ENCODE measurements at regions not wholly inside any gene's neighbourhood (a gene's known extent, or its start where the extent isn't known, plus 50 kb on each side); places are given as distances from the start of the nearest gene placed in this dataset.
A peak's percentile ranks its signal among the peaks of the same experiment; 100 is the strongest.

DNA sequence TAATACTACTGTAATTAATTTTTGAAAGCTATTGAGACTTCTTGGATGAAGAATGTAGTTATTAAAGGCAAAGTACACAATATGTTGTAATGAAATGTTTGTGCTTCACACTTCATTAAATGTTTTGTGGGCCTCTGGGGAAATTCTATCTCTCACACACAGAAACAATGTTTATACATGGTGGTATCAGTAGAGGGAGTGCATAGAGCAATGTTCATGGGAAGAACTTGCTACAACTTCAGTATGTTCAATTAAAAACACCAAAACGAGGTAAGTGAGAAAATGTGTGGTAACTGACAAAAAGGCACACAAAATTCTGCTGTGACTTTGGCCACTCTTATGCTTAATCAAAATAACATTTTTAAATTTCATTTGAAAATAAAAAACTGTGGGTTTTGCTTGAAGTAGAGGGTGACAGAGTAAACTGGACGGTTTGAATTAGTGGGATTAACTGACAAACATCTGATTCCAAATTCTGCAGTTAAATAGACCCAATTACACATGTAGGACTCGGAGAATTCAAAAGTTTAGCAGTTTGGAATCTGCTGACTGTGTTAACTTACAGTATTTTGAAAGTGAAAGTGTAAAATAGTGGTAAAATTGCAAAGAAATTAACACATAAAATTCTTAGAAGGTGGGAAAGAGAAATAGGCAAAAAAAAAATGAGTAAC is 111.4 kb upstream of the TTC29 start:
- H3K9ac ChIP-seq (ENCODE audit: low read length) = no peak overlapping the region
- H3K27ac ChIP-seq (ENCODE audit: low read length) = no peak overlapping the region
- H3K27me3 ChIP-seq (ENCODE audit: control insufficient read depth, insufficient read depth, low read length) = no peaks in the 10 kb centered on the region
- no peaks in the 10 kb centered on the region for H3K9me3 ChIP-seq (ENCODE audit: control insufficient read depth, low read depth, low read length)
- H3K4me1 ChIP-seq (ENCODE audit: control insufficient read depth, low read depth, low read length) = peaks cover 10% of the 10 kb centered on the region
- H3K36me3 ChIP-seq (ENCODE audit: control insufficient read depth, low read depth, low read length) = no peaks in the 10 kb centered on the region
- H3K4me3 ChIP-seq (ENCODE audit: low read length) = peak overlapping the region; percentile 28

DNA sequence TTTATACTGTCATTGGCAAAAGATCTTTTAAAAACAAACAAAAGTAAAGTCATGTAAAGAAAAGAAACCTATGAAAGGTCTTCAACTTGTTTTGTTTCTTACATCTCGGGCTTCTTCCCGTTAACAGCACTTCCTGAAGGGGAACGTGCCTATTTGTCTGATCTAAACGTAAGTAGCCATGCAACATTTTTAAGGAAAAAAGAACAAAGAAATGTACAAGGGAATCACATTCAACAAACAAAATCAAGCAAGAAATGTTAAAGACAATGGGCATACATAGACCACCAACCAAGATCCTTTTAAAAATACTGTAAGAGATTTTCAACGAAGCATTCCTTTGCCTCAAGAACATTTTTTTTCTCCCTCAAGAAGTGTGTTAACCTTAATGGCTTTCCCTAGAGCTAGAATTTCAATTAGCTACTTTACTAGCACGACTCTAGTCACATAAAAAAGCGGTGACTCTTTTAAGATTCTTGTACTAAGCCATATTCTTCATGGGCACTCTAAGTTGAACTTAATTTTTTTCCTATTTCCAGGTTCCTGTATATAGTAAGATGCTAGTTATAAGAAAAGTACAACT is 112.0 kb upstream of the TTC29 start:
- Histone ChIP-seq H3K27me3 (ENCODE audit: control insufficient read depth, insufficient read depth, low read length) (no peaks in the 10 kb centered on the region), H3K4me1 (ENCODE audit: control insufficient read depth, low read depth, low read length) (peaks cover 10% of the 10 kb centered on the region), H3K9me3 (ENCODE audit: control insufficient read depth, low read depth, low read length) (no peaks in the 10 kb centered on the region), H3K27ac (ENCODE audit: low read length) (no peak overlapping the region), H3K36me3 (ENCODE audit: control insufficient read depth, low read depth, low read length) (no peaks in the 10 kb centered on the region), H3K9ac (ENCODE audit: low read length) (no peak overlapping the region), H3K4me3 (ENCODE audit: low read length) (peak overlapping the region; percentile 28)

DNA sequence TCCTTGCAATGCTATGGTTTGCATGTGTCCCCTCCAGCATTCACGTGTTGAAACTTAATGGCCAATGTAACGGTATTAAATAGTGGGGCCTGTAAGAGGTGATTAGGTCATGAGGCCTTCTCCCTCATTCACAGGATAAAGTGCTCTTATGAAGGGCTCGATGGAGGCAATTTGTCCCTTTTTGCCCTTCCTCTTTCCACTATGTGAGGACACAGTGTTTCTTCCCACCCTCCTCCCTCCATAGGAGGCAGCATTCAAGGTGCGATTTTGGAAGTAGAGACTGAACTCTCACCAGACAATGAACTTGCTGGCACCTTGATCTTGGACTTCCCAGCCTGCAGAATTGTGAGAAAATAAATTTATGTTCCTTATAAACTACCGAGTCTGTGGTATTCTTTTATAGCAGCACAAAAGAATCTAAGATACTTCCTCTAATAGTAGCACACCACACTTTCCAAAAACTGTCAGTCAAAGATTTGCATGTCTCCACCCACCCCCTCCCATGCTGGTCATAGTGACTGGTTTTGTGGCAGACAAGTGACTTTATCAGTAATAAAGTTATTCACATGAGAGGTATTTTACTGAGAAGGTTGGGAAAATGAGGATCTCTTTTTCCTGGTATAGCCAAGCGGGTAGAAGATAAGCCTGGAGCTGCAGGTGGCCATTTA is 113.5 kb upstream of the TTC29 start:
- Histone ChIP-seq H3K27me3 (ENCODE audit: control insufficient read depth, insufficient read depth, low read length) (no peaks in the 10 kb centered on the region), H3K4me3 (ENCODE audit: low read length) (no peak overlapping the region), H3K9me3 (ENCODE audit: control insufficient read depth, low read depth, low read length) (no peaks in the 10 kb centered on the region), H3K4me1 (ENCODE audit: control insufficient read depth, low read depth, low read length) (peaks cover 10% of the 10 kb centered on the region), H3K9ac (ENCODE audit: low read length) (no peak overlapping the region), H3K36me3 (ENCODE audit: control insufficient read depth, low read depth, low read length) (no peaks in the 10 kb centered on the region), H3K27ac (ENCODE audit: low read length) (no peak overlapping the region)

DNA sequence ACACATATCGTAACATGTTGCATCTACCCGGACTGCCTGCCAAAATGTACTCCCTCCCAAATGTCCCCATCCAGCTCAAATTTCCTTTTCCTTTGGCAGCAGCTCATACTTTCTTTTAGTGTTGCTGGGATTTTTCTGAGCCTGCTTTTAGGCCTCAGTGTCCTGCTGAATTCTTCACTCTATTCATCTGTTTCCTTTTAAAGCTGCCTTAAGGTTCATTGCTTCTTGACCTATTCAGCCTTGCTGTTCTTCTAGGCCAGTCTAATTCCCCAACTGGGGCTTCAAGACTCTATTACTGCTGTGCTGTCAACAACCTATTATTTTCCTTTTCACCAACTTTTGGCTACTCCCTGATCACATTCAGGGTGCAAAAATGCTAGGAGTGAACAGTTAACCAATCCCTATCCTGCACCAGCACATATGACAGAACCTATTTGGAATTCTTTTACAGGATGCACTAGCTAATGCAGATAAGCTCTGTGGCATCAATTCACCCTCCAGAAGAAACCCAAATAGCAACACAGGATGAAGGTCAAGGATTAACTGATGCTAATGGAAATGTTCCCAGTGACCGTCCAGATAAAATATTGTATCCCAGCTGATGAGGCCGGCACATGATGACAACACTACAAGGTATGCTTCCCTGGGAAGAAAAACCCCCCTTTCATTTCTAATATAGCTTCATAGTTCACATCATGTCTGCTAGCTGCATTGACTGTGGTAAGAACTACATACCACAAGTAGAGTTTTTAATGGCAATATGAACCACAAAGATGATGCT is 114.7 kb upstream of the TTC29 start:
- H3K27me3 ChIP-seq (ENCODE audit: control insufficient read depth, insufficient read depth, low read length) = no peaks in the 10 kb centered on the region
- H3K4me1 ChIP-seq (ENCODE audit: control insufficient read depth, low read depth, low read length) = peaks cover 10% of the 10 kb centered on the region
- no peaks in the 10 kb centered on the region for H3K36me3 ChIP-seq (ENCODE audit: control insufficient read depth, low read depth, low read length)
- no peak overlapping the region for H3K9ac ChIP-seq (ENCODE audit: low read length)
- no peak overlapping the region for H3K27ac ChIP-seq (ENCODE audit: low read length)
- no peaks in the 10 kb centered on the region for H3K9me3 ChIP-seq (ENCODE audit: control insufficient read depth, low read depth, low read length)
- no peak overlapping the region for H3K4me3 ChIP-seq (ENCODE audit: low read length)

DNA sequence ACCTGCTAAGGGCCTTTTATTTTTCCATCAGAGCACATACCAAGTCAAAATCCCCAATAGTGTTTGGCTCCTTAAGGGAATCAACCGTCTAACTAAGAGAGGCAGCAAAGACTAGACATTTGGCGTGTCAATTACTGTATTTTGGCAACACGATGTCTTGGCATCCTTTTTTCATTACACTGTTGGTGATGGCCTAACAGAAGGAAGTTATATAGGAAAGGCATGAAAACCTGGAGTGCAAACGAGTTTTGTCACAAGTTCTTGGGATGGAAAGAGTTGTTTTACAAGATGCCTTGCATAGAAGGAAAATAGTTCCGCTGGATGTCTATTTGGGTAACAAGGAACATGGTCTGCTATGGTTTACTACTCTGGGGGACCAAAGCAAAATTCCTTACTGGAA is 119.2 kb upstream of the TTC29 start:
- H3K4me1 ChIP-seq (ENCODE audit: control insufficient read depth, low read depth, low read length) = no peaks in the 10 kb centered on the region
- no peaks in the 10 kb centered on the region for H3K9me3 ChIP-seq (ENCODE audit: control insufficient read depth, low read depth, low read length)
- H3K9ac ChIP-seq (ENCODE audit: low read length) = no peak overlapping the region
- H3K27me3 ChIP-seq (ENCODE audit: control insufficient read depth, insufficient read depth, low read length) = peaks cover 15% of the 10 kb centered on the region
- no peak overlapping the region for H3K27ac ChIP-seq (ENCODE audit: low read length)
- H3K36me3 ChIP-seq (ENCODE audit: control insufficient read depth, low read depth, low read length) = no peaks in the 10 kb centered on the region
- H3K4me3 ChIP-seq (ENCODE audit: low read length) = no peak overlapping the region

DNA sequence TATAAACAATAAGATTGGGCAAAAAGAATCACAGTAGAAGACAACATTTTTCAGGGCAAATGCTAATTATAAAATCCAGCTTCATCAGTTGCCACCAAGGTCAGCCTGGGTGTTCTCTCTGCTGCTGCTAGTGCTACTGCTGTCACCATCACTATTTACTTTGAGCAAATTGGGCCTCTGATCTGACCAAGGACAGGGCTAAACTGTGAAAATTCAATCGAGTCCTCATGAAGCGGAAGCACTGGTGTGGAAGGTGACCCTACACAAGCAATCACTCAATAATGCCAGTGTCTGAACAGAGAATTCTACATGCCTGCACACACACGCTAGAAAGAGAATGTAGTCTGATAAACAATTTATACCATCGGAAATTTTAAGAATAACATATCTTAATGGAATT is 122.9 kb upstream of the TTC29 start:
- no peaks in the 10 kb centered on the region for H3K4me1 ChIP-seq (ENCODE audit: control insufficient read depth, low read depth, low read length)
- peaks cover 4% of the 10 kb centered on the region for H3K9me3 ChIP-seq (ENCODE audit: control insufficient read depth, low read depth, low read length)
- H3K9ac ChIP-seq (ENCODE audit: low read length) = no peak overlapping the region
- no peaks in the 10 kb centered on the region for H3K36me3 ChIP-seq (ENCODE audit: control insufficient read depth, low read depth, low read length)
- no peak overlapping the region for H3K27ac ChIP-seq (ENCODE audit: low read length)
- no peak overlapping the region for H3K4me3 ChIP-seq (ENCODE audit: low read length)
- peaks cover 52% of the 10 kb centered on the region for H3K27me3 ChIP-seq (ENCODE audit: control insufficient read depth, insufficient read depth, low read length)

DNA sequence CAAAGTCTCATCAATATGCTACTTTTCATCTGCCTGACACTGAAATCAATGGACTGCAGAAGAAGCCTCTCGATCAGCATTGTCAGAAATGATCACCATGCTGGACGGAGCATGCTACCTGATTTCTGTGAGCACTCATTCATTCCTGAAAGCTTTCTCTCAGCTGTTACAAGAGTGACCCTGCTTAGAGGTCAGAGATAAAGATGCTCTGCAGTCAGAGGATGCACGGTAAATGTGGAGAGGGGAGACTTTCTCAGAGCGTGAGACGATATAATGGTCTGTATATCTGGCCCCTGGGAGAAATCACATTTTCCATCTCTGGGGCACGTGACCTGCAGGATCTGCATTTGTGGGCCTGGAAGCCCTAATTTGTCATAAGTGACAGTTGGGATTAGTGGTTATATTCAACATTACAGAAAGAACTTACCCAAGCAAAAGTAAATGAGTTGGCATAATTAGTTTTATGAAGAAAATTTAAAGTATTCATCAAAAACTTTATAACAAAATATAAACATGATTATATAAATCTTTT is 125.6 kb upstream of the TTC29 start:
- Histone ChIP-seq H3K9ac (ENCODE audit: low read length) (no peak overlapping the region), H3K4me3 (ENCODE audit: low read length) (no peak overlapping the region), H3K4me1 (ENCODE audit: control insufficient read depth, low read depth, low read length) (no peaks in the 10 kb centered on the region), H3K36me3 (ENCODE audit: control insufficient read depth, low read depth, low read length) (no peaks in the 10 kb centered on the region), H3K27ac (ENCODE audit: low read length) (no peak overlapping the region), H3K27me3 (ENCODE audit: control insufficient read depth, insufficient read depth, low read length) (peaks cover 79% of the 10 kb centered on the region), H3K9me3 (ENCODE audit: control insufficient read depth, low read depth, low read length) (peaks cover 4% of the 10 kb centered on the region)

DNA sequence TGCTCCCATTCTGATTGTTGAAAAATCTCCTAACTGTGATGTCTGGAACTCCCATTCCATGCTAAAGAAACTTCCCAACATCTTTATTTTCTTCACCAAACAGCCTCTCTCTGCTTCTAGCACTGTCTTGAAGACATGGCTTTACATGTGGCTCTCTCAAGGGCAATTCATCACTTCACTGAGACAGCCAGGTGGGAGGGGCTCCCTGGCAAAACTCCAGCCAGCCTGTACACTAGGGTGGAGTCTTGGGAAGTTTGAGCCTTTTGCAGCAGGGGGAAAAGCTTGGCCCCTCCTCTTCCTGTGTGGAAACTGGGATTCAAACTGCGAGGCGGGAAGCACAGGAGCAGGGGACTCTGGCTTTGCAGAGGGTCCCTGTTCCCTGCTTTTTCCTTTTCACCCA is 130.5 kb upstream of the TTC29 start:
- no peaks in the 10 kb centered on the region for H3K36me3 ChIP-seq (ENCODE audit: control insufficient read depth, low read depth, low read length)
- H3K4me1 ChIP-seq (ENCODE audit: control insufficient read depth, low read depth, low read length) = peaks cover 3% of the 10 kb centered on the region
- H3K9ac ChIP-seq (ENCODE audit: low read length) = no peak overlapping the region
- no peak overlapping the region for H3K4me3 ChIP-seq (ENCODE audit: low read length)
- no peak overlapping the region for H3K27ac ChIP-seq (ENCODE audit: low read length)
- peaks cover 1% of the 10 kb centered on the region for H3K9me3 ChIP-seq (ENCODE audit: control insufficient read depth, low read depth, low read length)
- peaks cover 84% of the 10 kb centered on the region for H3K27me3 ChIP-seq (ENCODE audit: control insufficient read depth, insufficient read depth, low read length)

DNA sequence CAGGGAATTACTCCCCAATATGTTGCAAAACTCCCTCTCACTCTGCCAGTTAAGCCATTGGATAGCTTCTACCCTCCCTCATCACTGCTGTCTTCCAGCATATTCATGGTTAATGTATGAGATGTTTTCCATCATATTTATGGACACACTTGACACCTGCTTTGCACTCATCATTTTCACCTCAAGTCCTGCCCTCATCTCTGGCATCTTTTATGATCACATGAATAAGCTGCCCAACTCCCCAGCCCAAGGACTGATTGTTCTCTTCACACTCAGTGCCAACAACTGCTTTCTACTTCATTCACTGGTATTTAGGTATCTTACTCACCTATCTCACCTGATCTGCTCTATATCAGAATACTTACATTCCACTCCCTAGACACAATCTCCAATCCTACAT is 131.1 kb upstream of the TTC29 start:
- Histone ChIP-seq H3K9me3 (ENCODE audit: control insufficient read depth, low read depth, low read length) (no peaks in the 10 kb centered on the region), H3K27ac (ENCODE audit: low read length) (no peak overlapping the region), H3K4me1 (ENCODE audit: control insufficient read depth, low read depth, low read length) (peaks cover 3% of the 10 kb centered on the region), H3K9ac (ENCODE audit: low read length) (no peak overlapping the region), H3K27me3 (ENCODE audit: control insufficient read depth, insufficient read depth, low read length) (peaks cover 78% of the 10 kb centered on the region), H3K36me3 (ENCODE audit: control insufficient read depth, low read depth, low read length) (no peaks in the 10 kb centered on the region), H3K4me3 (ENCODE audit: low read length) (no peak overlapping the region)

DNA sequence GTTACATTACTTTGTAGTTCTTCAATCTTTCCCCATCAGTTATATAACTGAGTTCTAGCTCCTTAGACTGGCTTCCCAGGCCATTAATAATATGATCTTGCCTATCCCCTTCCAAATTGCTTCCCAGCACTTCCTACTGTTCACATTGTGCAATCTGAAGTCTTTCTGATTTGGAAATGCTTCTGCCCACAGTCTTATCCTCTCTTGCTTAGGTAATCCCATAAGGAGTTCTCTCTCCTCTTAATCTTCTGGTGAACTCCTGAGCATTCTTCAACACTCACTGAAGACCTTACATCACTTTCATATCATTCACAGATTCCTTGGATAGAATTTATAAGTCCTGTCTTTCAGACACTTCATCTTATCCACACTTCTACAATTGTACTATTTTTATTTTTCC is 132.7 kb upstream of the TTC29 start:
- Histone ChIP-seq H3K9ac (ENCODE audit: low read length) (no peak overlapping the region), H3K4me3 (ENCODE audit: low read length) (no peak overlapping the region), H3K36me3 (ENCODE audit: control insufficient read depth, low read depth, low read length) (no peaks in the 10 kb centered on the region), H3K27me3 (ENCODE audit: control insufficient read depth, insufficient read depth, low read length) (peaks cover 62% of the 10 kb centered on the region), H3K9me3 (ENCODE audit: control insufficient read depth, low read depth, low read length) (no peaks in the 10 kb centered on the region), H3K27ac (ENCODE audit: low read length) (no peak overlapping the region), H3K4me1 (ENCODE audit: control insufficient read depth, low read depth, low read length) (peaks cover 3% of the 10 kb centered on the region)

DNA sequence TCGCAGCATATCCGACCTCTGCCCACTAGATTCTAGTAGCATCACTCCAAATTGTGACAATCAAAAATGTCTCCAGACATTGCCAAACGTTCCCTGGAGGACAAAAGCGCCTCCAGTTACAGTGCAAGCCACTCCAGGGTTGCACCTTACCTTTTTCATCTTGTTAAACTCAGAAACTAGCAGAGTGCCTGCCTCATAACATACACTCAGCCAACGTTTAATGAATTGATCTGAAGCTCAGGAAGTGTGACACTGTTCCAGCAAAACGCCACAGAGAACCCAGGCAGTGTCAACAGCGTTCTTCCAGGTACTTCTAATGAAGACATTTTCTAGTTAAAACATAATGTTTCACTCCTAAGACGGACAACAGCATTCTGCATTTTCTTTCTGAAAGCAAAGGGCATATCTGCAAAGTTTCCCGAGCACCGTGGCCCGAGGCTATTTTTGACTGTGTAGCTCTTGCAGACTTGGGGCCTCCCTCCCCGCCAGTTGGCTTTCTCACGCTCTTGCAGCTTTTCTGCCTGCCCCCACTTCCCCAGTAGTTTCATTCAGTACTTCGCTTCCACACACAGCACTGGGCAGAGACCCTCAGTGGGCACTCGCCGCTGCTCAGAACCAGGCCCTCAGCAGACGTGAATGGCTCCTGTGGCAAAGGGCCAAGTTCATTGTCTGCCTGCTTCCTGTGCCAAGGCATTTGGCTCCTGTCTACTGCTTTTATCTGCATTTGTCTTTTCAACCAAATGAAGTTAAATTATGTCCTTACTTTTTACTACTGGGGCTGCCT is 133.4 kb upstream of the TTC29 start:
- H3K27ac ChIP-seq (ENCODE audit: low read length) = no peak overlapping the region
- no peaks in the 10 kb centered on the region for H3K36me3 ChIP-seq (ENCODE audit: control insufficient read depth, low read depth, low read length)
- H3K9ac ChIP-seq (ENCODE audit: low read length) = no peak overlapping the region
- H3K27me3 ChIP-seq (ENCODE audit: control insufficient read depth, insufficient read depth, low read length) = peaks cover 55% of the 10 kb centered on the region
- peaks cover 3% of the 10 kb centered on the region for H3K4me1 ChIP-seq (ENCODE audit: control insufficient read depth, low read depth, low read length)
- no peaks in the 10 kb centered on the region for H3K9me3 ChIP-seq (ENCODE audit: control insufficient read depth, low read depth, low read length)
- no peak overlapping the region for H3K4me3 ChIP-seq (ENCODE audit: low read length)
